ENCODE measurements at regions not wholly inside any gene's neighbourhood (a gene's known extent, or its start where the extent isn't known, plus 50 kb on each side); places are given as distances from the start of the nearest gene placed in this dataset.

DNA sequence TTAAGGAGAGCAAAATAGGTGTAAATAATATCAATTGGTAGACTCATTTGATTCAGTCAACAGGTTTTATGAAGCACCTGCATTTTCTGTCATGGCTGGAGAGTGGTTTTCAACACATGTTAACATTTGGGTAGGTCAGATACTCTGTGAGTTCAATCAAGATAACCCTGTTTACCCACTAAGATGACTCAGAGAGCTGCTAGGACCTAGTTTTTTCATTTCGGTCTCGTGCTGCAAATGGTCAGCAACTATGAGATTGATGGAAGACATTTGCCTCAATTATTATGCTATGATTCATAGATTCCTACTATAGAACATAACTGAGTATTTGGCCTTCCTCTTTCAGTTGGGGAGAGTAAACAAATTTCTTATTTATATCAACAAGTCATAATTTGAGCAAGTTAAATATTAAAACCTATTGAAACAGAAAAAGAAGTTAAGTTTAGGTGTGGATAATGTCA, 391.4 kb upstream of the CITED2 start:
- H3K27me3 ChIP-seq, result no peaks in the 10 kb centered on the region
- no peak overlapping the region for H3K4me3 ChIP-seq
- no peaks in the 10 kb centered on the region for H3K9me3 ChIP-seq
- intact Hi-C loops (cut with DNase I), result no loop called here
- H3K4me1 ChIP-seq, result peaks cover 0 to 24% (median 3%) of the 10 kb centered on the region in 3 donors
- H3K36me3 ChIP-seq, result no peaks in the 10 kb centered on the region
- no peak for TF ChIP-seq POLR2A (IDR thresholded peaks at IDR 0.05)
- TF ChIP-seq, protein P1, sequence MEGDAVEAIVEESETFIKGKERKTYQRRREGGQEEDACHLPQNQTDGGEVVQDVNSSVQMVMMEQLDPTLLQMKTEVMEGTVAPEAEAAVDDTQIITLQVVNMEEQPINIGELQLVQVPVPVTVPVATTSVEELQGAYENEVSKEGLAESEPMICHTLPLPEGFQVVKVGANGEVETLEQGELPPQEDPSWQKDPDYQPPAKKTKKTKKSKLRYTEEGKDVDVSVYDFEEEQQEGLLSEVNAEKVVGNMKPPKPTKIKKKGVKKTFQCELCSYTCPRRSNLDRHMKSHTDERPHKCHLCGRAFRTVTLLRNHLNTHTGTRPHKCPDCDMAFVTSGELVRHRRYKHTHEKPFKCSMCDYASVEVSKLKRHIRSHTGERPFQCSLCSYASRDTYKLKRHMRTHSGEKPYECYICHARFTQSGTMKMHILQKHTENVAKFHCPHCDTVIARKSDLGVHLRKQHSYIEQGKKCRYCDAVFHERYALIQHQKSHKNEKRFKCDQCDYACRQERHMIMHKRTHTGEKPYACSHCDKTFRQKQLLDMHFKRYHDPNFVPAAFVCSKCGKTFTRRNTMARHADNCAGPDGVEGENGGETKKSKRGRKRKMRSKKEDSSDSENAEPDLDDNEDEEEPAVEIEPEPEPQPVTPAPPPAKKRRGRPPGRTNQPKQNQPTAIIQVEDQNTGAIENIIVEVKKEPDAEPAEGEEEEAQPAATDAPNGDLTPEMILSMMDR (IDR thresholded peaks at IDR 0.05), result no peak
- 50 to 59% methylated on average over 2 of the region's 2 CpGs for WGBS, 2 donors
- H3K27ac ChIP-seq, result peak overlapping the region in 3 of 4 donors; percentile 23 to 77 (median 67)
- DNase-seq, result no peak

DNA sequence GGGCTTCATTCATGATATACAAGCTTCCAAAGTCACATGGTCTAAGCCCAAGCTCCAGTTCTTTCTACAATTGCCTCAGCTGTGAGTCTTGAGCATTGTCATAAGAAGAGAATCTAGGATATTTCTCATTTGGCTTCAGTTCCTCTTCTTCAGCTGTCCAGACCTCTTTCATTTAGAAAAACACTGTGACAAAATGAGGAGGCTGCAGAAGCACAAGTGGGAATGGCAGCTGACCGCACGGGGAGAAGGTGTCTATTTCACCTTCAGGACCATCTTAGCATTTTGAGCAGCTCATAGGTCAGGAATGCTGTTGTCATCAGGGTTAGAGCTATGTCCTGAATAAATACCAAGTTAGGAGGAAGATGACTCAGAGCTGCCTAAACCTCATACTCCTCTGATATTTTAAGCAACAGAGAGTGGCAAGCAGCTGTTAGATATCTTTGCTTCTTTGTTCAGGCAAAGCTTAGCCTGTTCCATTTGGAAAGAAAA, 390.1 kb upstream of the CITED2 start:
- 0 to 31% methylated on average over 1 to 2 of the region's 2 CpGs for WGBS, 2 donors
- TF ChIP-seq, protein P1 (IDR thresholded peaks at IDR 0.05), result no peak
- peak in 1 of 4 donors; percentile 4 for TF ChIP-seq POLR2A (IDR thresholded peaks at IDR 0.05)

DNA sequence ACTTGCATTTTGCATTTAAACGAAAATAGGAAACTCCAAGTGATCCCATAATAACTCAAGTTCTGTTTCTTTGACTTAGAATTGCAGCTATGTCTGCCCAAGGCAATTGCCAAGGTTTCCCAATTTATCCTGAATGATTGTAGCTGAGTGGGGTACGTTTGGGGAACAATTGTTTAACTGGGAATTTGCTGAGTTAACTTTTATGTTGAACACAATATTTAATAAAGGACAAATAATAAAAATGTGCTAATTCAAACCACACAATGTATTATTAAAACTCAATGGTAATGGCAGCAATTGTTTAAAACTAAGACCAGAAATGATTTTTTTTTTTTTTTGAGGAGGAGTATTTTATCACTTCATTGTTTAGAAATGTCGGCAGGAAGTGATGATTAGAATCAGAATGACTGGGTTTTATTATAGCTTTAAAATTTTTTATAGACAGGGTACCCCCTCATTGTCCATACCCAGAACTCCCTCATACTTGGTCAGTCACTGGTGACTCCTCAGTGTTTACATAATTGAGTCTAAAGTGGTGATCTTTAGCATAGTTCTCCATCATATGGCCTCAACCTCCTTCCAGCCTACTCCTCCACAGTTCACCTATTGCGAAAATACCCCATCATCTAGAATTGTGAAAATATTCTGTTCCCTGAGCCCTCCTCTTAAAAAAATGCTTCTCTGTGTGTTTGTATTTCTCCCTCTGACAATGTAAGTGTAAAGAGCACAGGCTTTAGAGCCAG, 389.2 kb upstream of the CITED2 start:
- intact Hi-C loops (cut with DNase I), result no loop called here
- 71 to 77% methylated on average over 4 of the region's 4 CpGs for WGBS, 2 donors

More for the DNA sequence above, 390.1 kb upstream of the CITED2 start:
- Histone ChIP-seq H3K36me3 (no peaks in the 10 kb centered on the region), H3K27me3 (no peaks in the 10 kb centered on the region), H3K9me3 (no peaks in the 10 kb centered on the region), H3K4me3 (peak overlapping the region in 1 of 4 donors; percentile 15), H3K27ac (peak overlapping the region in 3 of 4 donors; percentile 67 to 85 (median 77)), H3K4me1 (peaks cover 0 to 24% (median 3%) of the 10 kb centered on the region in 3 donors)
- DNase-seq, result no peak
- intact Hi-C loops (cut with DNase I), result no loop called here

DNA sequence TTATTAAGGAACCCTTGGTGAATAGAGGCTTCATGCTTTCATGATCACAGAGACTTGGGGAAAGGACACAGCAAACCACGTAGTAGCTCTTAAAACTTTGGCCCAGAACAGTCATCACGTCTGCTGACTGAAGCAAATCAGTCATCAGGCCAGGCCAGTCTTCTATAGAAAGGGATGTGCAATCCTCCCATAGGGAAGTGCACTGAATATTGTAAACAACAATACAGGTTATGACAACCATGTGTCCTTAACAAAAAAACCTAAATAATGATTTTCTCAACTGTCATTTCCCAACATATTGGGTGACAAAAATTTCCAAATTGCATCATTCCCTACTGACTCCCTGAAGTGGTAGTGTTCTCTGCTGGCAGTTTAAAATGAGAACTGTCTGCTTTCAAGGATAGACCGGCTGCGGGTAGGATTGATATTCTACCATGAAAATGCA, 388.2 kb upstream of the CITED2 start:
- 63 to 75% methylated on average over 4 of the region's 4 CpGs for WGBS, 2 donors
- intact Hi-C loops (cut with DNase I), result no loop called here
- no peak overlapping the region for H3K4me3 ChIP-seq
- no peak for DNase-seq
- TF ChIP-seq POLR2A (IDR thresholded peaks at IDR 0.05), result no peak
- TF ChIP-seq, protein P1 (IDR thresholded peaks at IDR 0.05), result no peak
- H3K36me3 ChIP-seq, result no peaks in the 10 kb centered on the region
- H3K27ac ChIP-seq, result peak overlapping the region in 1 of 4 donors; percentile 18
- H3K27me3 ChIP-seq, result no peaks in the 10 kb centered on the region
- H3K4me1 ChIP-seq, result peaks cover 0 to 24% (median 3%) of the 10 kb centered on the region in 3 donors
- H3K9me3 ChIP-seq, result no peaks in the 10 kb centered on the region

More for the DNA sequence above, 389.2 kb upstream of the CITED2 start:
- Histone ChIP-seq H3K9me3 (no peaks in the 10 kb centered on the region), H3K4me1 (peaks cover 0 to 24% (median 3%) of the 10 kb centered on the region in 3 donors), H3K4me3 (no peak overlapping the region), H3K36me3 (no peaks in the 10 kb centered on the region), H3K27ac (peak overlapping the region in 3 of 4 donors; percentile 67 to 85 (median 77)), H3K27me3 (no peaks in the 10 kb centered on the region)
- no peak for DNase-seq
- TF ChIP-seq POLR2A (IDR thresholded peaks at IDR 0.05), result no peak
- TF ChIP-seq, protein P1 (IDR thresholded peaks at IDR 0.05), result no peak

DNA sequence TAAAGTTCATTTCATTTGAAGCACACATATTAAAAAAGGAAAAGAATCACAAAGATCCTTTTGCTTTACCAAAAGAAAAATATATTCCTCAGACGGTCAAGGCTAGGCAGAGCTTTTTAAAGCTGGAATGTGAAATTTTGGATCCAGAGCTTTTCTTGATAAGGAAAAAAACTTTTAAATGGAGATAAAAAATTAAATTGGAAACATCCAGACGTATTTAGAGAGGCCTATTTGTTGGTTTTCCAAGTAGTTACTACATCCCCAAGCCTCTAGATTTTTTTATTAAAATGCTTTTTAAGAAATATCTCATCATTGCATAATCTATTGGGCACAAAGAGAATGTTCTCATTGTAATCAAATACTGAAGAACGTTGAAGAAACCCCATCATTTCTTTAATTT, 385.7 kb upstream of the CITED2 start:
- TF ChIP-seq POLR2A (IDR thresholded peaks at IDR 0.05), result no peak
- TF ChIP-seq, protein P1 (IDR thresholded peaks at IDR 0.05), result no peak
- Histone ChIP-seq H3K36me3 (no peaks in the 10 kb centered on the region), H3K27me3 (no peaks in the 10 kb centered on the region), H3K4me3 (no peak overlapping the region), H3K9me3 (no peaks in the 10 kb centered on the region), H3K4me1 (peaks cover 0 to 20% (median 3%) of the 10 kb centered on the region in 3 donors), H3K27ac (no peak overlapping the region)
- intact Hi-C loops (cut with DNase I), result no loop called here
- 73 to 81% methylated on average over 3 of the region's 3 CpGs for WGBS, 2 donors
- no peak for DNase-seq
